IMR-90 (cell line): ENCODE measurements at regions not wholly inside any gene's neighbourhood (a gene's known extent, or its start where the extent isn't known, plus 50 kb on each side); places are given as distances from the start of the nearest gene placed in this dataset.

Experiments
- ATAC-seq: fragments of 200-7000 bp; cut with Tn5 transposase; 2 replicates; pipeline ENCODE4 v1.9.1; 2020; ENCODE audit warnings: low read depth, mild to moderate bottlenecking, moderate library complexity
- BruUV-seq: library from RNA; stranded (reverse); fragments of 400-500 nt; replicated peaks from 2 replicates; lab custom pipeline; 2021; lab: Mats Ljungman, UMichigan
- CTCF ChIA-PET: fragments of 300-600 bp; formaldehyde crosslinking; extraction: SDS; loops from one replicate; lab custom pipeline; 2021; ENCODE audit warnings: antibody characterized with exemption; lab: Yijun Ruan, JAX
- POLR2A ChIA-PET: fragments of 300-600 bp; sonication (Branson Sonifier 250); formaldehyde crosslinking; loops from one replicate; lab custom pipeline; 2022; ENCODE audit warnings: antibody characterized with exemption; ENCODE audit not compliant: unreplicated experiment; lab: Charles Lee
- DNase-seq: peaks from one replicate; pipeline ENCODE4 v3.0.0; 2013
- H2AFZ ChIP-seq: replicated peaks from 2 replicates; pipeline ENCODE3; 2013; ENCODE audit warnings: low read length, mild to moderate bottlenecking; ENCODE audit not compliant: poor library complexity
- H2AK5ac ChIP-seq: 2 replicates; pipeline ENCODE4 v1.6.1; 2013; ENCODE audit warnings: low read depth, low read length, inconsistent platforms
- H2AK9ac ChIP-seq: replicated peaks from 2 replicates; pipeline ENCODE3; 2013; ENCODE audit warnings: mild to moderate bottlenecking, low read depth, low read length, moderate library complexity; ENCODE audit not compliant: poor library complexity
- H2BK120ac ChIP-seq: 2 replicates; pipeline ENCODE4 v1.6.1; 2013; ENCODE audit warnings: low read depth, low read length, inconsistent platforms
- H2BK15ac ChIP-seq: 3 replicates; pipeline ENCODE4 v1.6.1; 2013; ENCODE audit warnings: low read depth, low read length, inconsistent platforms
- H2BK20ac ChIP-seq: 2 replicates; pipeline ENCODE4 v1.6.1; 2013; ENCODE audit warnings: low read depth, mild to moderate bottlenecking, inconsistent platforms, low read length, moderate library complexity
- H2BK5ac ChIP-seq: 2 replicates; pipeline ENCODE4 v1.6.1; 2013; ENCODE audit warnings: mild to moderate bottlenecking, low read depth, low read length, inconsistent platforms; ENCODE audit not compliant: poor library complexity, severe bottlenecking
- H3K14ac ChIP-seq: replicated peaks from 2 replicates; pipeline ENCODE4 v1.6.1; 2013; ENCODE audit warnings: low read depth, low read length, inconsistent platforms
- H3K18ac ChIP-seq: 2 replicates; pipeline ENCODE4 v1.6.1; 2013; ENCODE audit warnings: low read depth, low read length, control low read depth
- H3K23ac ChIP-seq: 2 replicates; pipeline ENCODE4 v1.6.1; 2013; ENCODE audit warnings: low read depth, low read length, inconsistent platforms
- H3K27ac ChIP-seq: 2 replicates; pipeline ENCODE4 v1.5.1; 2013; ENCODE audit warnings: mild to moderate bottlenecking, control low read depth, low read length; ENCODE audit not compliant: insufficient read depth
- H3K27me3 ChIP-seq: 2 replicates; pipeline ENCODE4 v1.6.1; 2013; ENCODE audit warnings: low read length; ENCODE audit not compliant: control insufficient read depth, insufficient read depth
- H3K36me3 ChIP-seq: 2 replicates; pipeline ENCODE4 v1.6.1; 2013; ENCODE audit warnings: low read length, mixed read lengths; ENCODE audit not compliant: control insufficient read depth, insufficient read depth
- H3K4ac ChIP-seq: 2 replicates; pipeline ENCODE4 v1.6.1; 2013; ENCODE audit warnings: low read depth, low read length, inconsistent platforms
- H3K4me1 ChIP-seq: 2 replicates; pipeline ENCODE4 v1.6.1; 2013; ENCODE audit warnings: low read length, mixed read lengths; ENCODE audit not compliant: control insufficient read depth, insufficient read depth
- H3K4me2 ChIP-seq: 2 replicates; pipeline ENCODE4 v1.6.1; 2013; ENCODE audit warnings: low read depth, mild to moderate bottlenecking, control low read depth, low read length, moderate library complexity
- H3K4me3 ChIP-seq: 2 replicates; pipeline ENCODE4 v1.5.1; 2013; ENCODE audit warnings: low read depth, mild to moderate bottlenecking, control low read depth, low read length, moderate library complexity; ENCODE audit not compliant: insufficient read depth
- H3K56ac ChIP-seq: 2 replicates; pipeline ENCODE4 v1.6.1; 2013; ENCODE audit warnings: low read length, inconsistent platforms; ENCODE audit not compliant: insufficient read depth; ENCODE audit errors: extremely low read depth
- H3K79me1 ChIP-seq, 2 experiments: 2 replicates each; pipeline ENCODE4 v1.6.1; 2013; ENCODE audit warnings: low read length in 2 of 2, inconsistent platforms in 1 of 2, low read depth in 1 of 2
- H3K9ac ChIP-seq: 2 replicates; pipeline ENCODE4 v1.6.1; 2013; ENCODE audit warnings: low read depth, low read length, control low read depth
- H3K9me1 ChIP-seq: 2 replicates; pipeline ENCODE4 v1.6.1; 2013; ENCODE audit warnings: low read length, inconsistent platforms; ENCODE audit not compliant: insufficient read depth
- H3K9me3 ChIP-seq: 2 replicates; pipeline ENCODE4 v1.6.1; 2013; ENCODE audit warnings: low read length; ENCODE audit not compliant: control insufficient read depth, insufficient read depth
- H4K20me1 ChIP-seq: 2 replicates; pipeline ENCODE4 v1.6.1; 2013; ENCODE audit warnings: low read length, inconsistent platforms; ENCODE audit not compliant: insufficient read depth
- H4K5ac ChIP-seq: 2 replicates; pipeline ENCODE4 v1.6.1; 2013; ENCODE audit warnings: mild to moderate bottlenecking, low read depth, low read length, control low read depth
- H4K8ac ChIP-seq, 2 experiments: 2 replicates each; pipeline ENCODE4 v1.6.1; 2013; ENCODE audit warnings: low read depth in 2 of 2, low read length in 2 of 2, control low read depth in 1 of 2, inconsistent platforms in 1 of 2
- H4K91ac ChIP-seq: 2 replicates; pipeline ENCODE4 v1.6.1; 2013; ENCODE audit warnings: low read depth, low read length, inconsistent platforms; ENCODE audit not compliant: insufficient read depth
- MAZ ChIP-seq: IDR thresholded peaks from 2 replicates; pipeline ENCODE4 v1.6.1; 2012; ENCODE audit warnings: low read depth, mild to moderate bottlenecking, low read length, improper control_type of control experiment, moderate library complexity, borderline replicate concordance
- MXI1 ChIP-seq: IDR thresholded peaks from 2 replicates; pipeline ENCODE4 v1.6.1; 2012; ENCODE audit warnings: low read depth, mild to moderate bottlenecking, low read length, moderate library complexity, borderline replicate concordance
- WGBS, 2 experiments: methylation state at CpG; one replicate each; pipeline versions ENCODE4 v1.1.5 to v1.1.7; 2013; ENCODE audit warnings: missing lambda C conversion rate in 2 of 2; ENCODE audit not compliant: insufficient read length in 1 of 2; ENCODE audit errors: extremely low coverage in 2 of 2; 5-methylcytosine and 5-hydroxymethylcytosine counted together
- dilution Hi-C: fragments of 300-500 bp; cut with HindIII; formaldehyde crosslinking; loops from one replicate; pipeline ENCODE4 v1.14.3; 2018; ENCODE audit warnings: low sequenced_read_pairs; ENCODE audit not compliant: unreplicated experiment
- in situ Hi-C: fragments of 300-500 bp; cut with MboI; formaldehyde crosslinking; loops from 3 replicates; pipeline ENCODE4 v1.14.3; 2019; ENCODE audit warnings: low sequenced_read_pairs, inconsistent platforms, mixed read lengths
- intact Hi-C: fragments of 100-400 bp; cut with micrococcal nuclease; formaldehyde crosslinking; loops from 2 replicates; pipeline ENCODE4 v1.10.0; 2022

GRCh38 chr10:43801626-43802025 is 152.9 kb upstream of the ZNF32 start:
- Histone ChIP-seq H3K4me2 (no peak overlapping the region), H4K91ac (no peak overlapping the region), H2BK20ac (no peak overlapping the region), H3K9me1 (no peaks in the 10 kb centered on the region), H3K18ac (no peak overlapping the region), H3K27ac (no peak overlapping the region), H3K9me3 (no peaks in the 10 kb centered on the region), H2BK15ac (no peak overlapping the region), H3K9ac (no peak overlapping the region), H3K36me3 (no peaks in the 10 kb centered on the region), H3K4ac (no peak overlapping the region), H3K56ac (no peak overlapping the region), H4K8ac (no peak overlapping the region), H2AFZ (no peak overlapping the region), H3K23ac (no peak overlapping the region), H2AK9ac (no peak overlapping the region), H4K5ac (no peak overlapping the region), H3K4me3 (no peak overlapping the region), H3K79me1 (no peaks in the 10 kb centered on the region), H2BK120ac (no peak overlapping the region), H4K20me1 (no peaks in the 10 kb centered on the region), H3K4me1 (peaks cover 2% of the 10 kb centered on the region; the same call in 1 of the 2 replicates), H2BK5ac (no peak overlapping the region), H3K14ac (no peak overlapping the region), H2AK5ac (no peak overlapping the region), H3K27me3 (peaks cover 8% of the 10 kb centered on the region; the same call in 1 of the 2 replicates)
- POLR2A ChIA-PET, result no interaction called here
- DNase-seq (no peak), ATAC-seq (no peak)
- dilution Hi-C loops (no loop called here), in situ Hi-C loops (no loop called here), intact Hi-C loops (loop anchor here (10.0 kb wide), 1 partner anchor 503 kb away; no protein-coding TSS in a partner anchor)
- no TSS peak for BruUV-seq
- TF ChIP-seq MXI1 (no peak), MAZ (no peak)
- no CpG with 5 or more reads among the region's 3 CpGs for WGBS, 2 experiments
- CTCF ChIA-PET, result no interaction called here
